ENCODE measurements at regions not wholly inside any gene's neighbourhood (a gene's known extent, or its start where the extent isn't known, plus 50 kb on each side); places are given as distances from the start of the nearest gene placed in this dataset.

- Mint-ChIP-seq H3K9me3 (peaks cover 15% of the 10 kb centered on the region), H3K4me3 (no peak overlapping the region), H3K36me3 (ENCODE audit: low read depth) (peaks cover 7% of the 10 kb centered on the region), H3K27ac (ENCODE audit: unreplicated experiment) (no peak overlapping the region), H3K4me1 (peaks cover 18% of the 10 kb centered on the region), H3K27me3 (ENCODE audit: low read depth) (no peaks in the 10 kb centered on the region)
- no peak for TF ChIP-seq CTCF (conservative IDR thresholded peaks at IDR 0.05)
- no peak for DNase-seq (ENCODE audit: low read depth, low spot score)
These were observed 115.4 kb downstream of the AXIN2 start for GRCh38 chr17:65446043-65446442.

- peaks cover 16% of the 10 kb centered on the region for H3K4me1 Mint-ChIP-seq
- no peak overlapping the region for H3K4me3 Mint-ChIP-seq
- no peaks in the 10 kb centered on the region for H3K27me3 Mint-ChIP-seq (ENCODE audit: low read depth)
- TF ChIP-seq CTCF (conservative IDR thresholded peaks at IDR 0.05) = no peak
- H3K36me3 Mint-ChIP-seq (ENCODE audit: low read depth) = peaks cover 2% of the 10 kb centered on the region
- H3K27ac Mint-ChIP-seq (ENCODE audit: unreplicated experiment) = no peak overlapping the region
- no peak for DNase-seq (ENCODE audit: low read depth, low spot score)
- H3K9me3 Mint-ChIP-seq = peaks cover 8% of the 10 kb centered on the region
These were observed 117.4 kb downstream of the AXIN2 start for GRCh38 chr17:65444049-65444448.

GRCh38 chr17:65442691-65443090 lies 118.8 kb downstream of the AXIN2 start:
- DNase-seq (ENCODE audit: low read depth, low spot score) = no peak
- Mint-ChIP-seq H3K27ac (ENCODE audit: unreplicated experiment) (no peak overlapping the region), H3K4me3 (no peak overlapping the region), H3K27me3 (ENCODE audit: low read depth) (no peaks in the 10 kb centered on the region), H3K9me3 (peaks cover 8% of the 10 kb centered on the region), H3K4me1 (peaks cover 18% of the 10 kb centered on the region), H3K36me3 (ENCODE audit: low read depth) (no peaks in the 10 kb centered on the region)
- no peak for TF ChIP-seq CTCF (conservative IDR thresholded peaks at IDR 0.05)

- Mint-ChIP-seq H3K36me3 (ENCODE audit: low read depth) (no peaks in the 10 kb centered on the region), H3K9me3 (peaks cover 5% of the 10 kb centered on the region), H3K27ac (ENCODE audit: unreplicated experiment) (no peak overlapping the region), H3K27me3 (ENCODE audit: low read depth) (no peaks in the 10 kb centered on the region), H3K4me3 (no peak overlapping the region), H3K4me1 (peaks cover 18% of the 10 kb centered on the region)
- DNase-seq (ENCODE audit: low read depth, low spot score) = no peak
- no peak for TF ChIP-seq CTCF (conservative IDR thresholded peaks at IDR 0.05)
These were observed 119.2 kb downstream of the AXIN2 start for GRCh38 chr17:65442250-65442649.

GRCh38 chr17:65441053-65441605 lies 120.3 kb downstream of the AXIN2 start:
- no peaks in the 10 kb centered on the region for H3K27me3 Mint-ChIP-seq (ENCODE audit: low read depth)
- TF ChIP-seq CTCF (conservative IDR thresholded peaks at IDR 0.05) = no peak
- H3K36me3 Mint-ChIP-seq (ENCODE audit: low read depth) = no peaks in the 10 kb centered on the region
- peaks cover 18% of the 10 kb centered on the region for H3K4me1 Mint-ChIP-seq
- H3K4me3 Mint-ChIP-seq = no peak overlapping the region
- H3K27ac Mint-ChIP-seq (ENCODE audit: unreplicated experiment) = no peak overlapping the region
- no peak for DNase-seq (ENCODE audit: low read depth, low spot score)
- peaks cover 1% of the 10 kb centered on the region for H3K9me3 Mint-ChIP-seq

Data from neural crest cell (in vitro differentiated cells).